ENCODE measurements at regions not wholly inside any gene's neighbourhood (a gene's known extent, or its start where the extent isn't known, plus 50 kb on each side); places are given as distances from the start of the nearest gene placed in this dataset.

DNA sequence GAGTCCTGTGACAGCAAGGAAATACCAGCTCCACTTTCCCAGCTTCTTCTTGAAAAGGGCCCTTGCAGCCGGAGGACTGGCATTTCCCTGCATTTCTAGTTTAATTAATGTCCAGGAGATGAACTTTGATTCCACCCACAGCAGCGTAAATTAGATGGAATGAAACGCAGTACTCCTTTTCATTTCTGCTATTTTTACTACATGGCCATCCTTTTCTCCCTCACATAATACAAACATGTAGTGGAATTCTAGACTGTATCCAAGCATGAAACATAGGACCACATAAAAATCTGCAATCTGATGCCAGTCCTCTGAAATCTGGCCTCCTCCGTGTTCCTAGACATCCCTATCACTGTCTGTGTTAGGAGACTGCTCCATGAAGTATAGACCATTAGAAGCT, 403.2 kb downstream of the NR2F2 start (continued):
- TF ChIP-seq, protein P1, sequence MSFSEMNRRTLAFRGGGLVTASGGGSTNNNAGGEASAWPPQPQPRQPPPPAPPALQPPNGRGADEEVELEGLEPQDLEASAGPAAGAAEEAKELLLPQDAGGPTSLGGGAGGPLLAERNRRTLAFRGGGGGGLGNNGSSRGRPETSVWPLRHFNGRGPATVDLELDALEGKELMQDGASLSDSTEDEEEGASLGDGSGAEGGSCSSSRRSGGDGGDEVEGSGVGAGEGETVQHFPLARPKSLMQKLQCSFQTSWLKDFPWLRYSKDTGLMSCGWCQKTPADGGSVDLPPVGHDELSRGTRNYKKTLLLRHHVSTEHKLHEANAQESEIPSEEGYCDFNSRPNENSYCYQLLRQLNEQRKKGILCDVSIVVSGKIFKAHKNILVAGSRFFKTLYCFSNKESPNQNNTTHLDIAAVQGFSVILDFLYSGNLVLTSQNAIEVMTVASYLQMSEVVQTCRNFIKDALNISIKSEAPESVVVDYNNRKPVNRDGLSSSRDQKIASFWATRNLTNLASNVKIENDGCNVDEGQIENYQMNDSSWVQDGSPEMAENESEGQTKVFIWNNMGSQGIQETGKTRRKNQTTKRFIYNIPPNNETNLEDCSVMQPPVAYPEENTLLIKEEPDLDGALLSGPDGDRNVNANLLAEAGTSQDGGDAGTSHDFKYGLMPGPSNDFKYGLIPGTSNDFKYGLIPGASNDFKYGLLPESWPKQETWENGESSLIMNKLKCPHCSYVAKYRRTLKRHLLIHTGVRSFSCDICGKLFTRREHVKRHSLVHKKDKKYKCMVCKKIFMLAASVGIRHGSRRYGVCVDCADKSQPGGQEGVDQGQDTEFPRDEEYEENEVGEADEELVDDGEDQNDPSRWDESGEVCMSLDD (tag by site-specific recombination; IDR thresholded peaks at IDR 0.05): no peak
- TF ChIP-seq, protein P2, sequence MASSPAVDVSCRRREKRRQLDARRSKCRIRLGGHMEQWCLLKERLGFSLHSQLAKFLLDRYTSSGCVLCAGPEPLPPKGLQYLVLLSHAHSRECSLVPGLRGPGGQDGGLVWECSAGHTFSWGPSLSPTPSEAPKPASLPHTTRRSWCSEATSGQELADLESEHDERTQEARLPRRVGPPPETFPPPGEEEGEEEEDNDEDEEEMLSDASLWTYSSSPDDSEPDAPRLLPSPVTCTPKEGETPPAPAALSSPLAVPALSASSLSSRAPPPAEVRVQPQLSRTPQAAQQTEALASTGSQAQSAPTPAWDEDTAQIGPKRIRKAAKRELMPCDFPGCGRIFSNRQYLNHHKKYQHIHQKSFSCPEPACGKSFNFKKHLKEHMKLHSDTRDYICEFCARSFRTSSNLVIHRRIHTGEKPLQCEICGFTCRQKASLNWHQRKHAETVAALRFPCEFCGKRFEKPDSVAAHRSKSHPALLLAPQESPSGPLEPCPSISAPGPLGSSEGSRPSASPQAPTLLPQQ (tag by site-specific recombination; IDR thresholded peaks at IDR 0.05): no peak
- TF ChIP-seq SALL2 (tag by site-specific recombination; IDR thresholded peaks at IDR 0.05; ENCODE audit: borderline replicate concordance) (no peak), KLF7 (tag by site-specific recombination; IDR thresholded peaks at IDR 0.05; ENCODE audit: borderline replicate concordance) (no peak), ZSCAN23 (tag by site-specific recombination; IDR thresholded peaks at IDR 0.05) (no peak), HOXA7 (CRISPR knock-in tag; IDR thresholded peaks at IDR 0.05; ENCODE audit: borderline replicate concordance) (no peak), ZNF404 (tag by site-specific recombination; IDR thresholded peaks at IDR 0.05) (no peak), EGR2 (tag by site-specific recombination; IDR thresholded peaks at IDR 0.05; ENCODE audit: low read depth) (no peak), TCF7L2 (IDR thresholded peaks at IDR 0.05; ENCODE audit: borderline replicate concordance, low read depth, low read length) (no peak)

DNA sequence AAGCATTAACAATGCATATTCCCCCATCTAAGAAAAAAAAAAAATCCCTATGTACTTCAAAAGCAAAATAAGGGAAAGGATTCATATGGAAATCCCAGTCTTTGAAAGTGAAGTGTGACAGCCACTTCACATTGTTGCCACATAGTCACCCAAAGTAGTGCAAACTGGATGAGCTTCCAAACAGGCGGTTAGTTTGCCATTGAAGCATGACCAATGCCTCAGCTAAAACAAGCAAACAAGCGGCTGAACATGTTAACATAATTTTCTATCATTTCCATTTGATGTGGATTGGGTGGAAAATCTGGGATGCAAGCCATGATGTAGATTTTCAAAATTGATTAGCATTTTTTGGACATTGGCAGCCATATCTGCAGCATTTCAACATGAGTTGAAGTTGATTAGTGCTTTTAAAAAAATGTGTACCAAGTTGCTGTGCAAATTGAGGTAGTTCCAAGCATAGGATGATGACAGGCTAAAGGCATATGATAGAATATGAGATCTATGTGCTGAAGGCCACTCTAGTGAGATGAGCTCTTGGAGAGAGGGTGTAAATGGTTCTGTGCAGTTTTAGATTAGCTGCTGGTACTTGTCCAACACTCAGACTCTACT, 405.2 kb downstream of the NR2F2 start:
- TF ChIP-seq KLF1 (tag by site-specific recombination; IDR thresholded peaks at IDR 0.05) (no peak), ZNF10 (tag by site-specific recombination; IDR thresholded peaks at IDR 0.05) (no peak), ZNF600 (tag by site-specific recombination; IDR thresholded peaks at IDR 0.05) (no peak), SP3 (tag by site-specific recombination; IDR thresholded peaks at IDR 0.05) (no peak), ZNF624 (tag by site-specific recombination; IDR thresholded peaks at IDR 0.05) (no peak), BCL11B (tag by site-specific recombination; IDR thresholded peaks at IDR 0.05; ENCODE audit: low read depth) (no peak), ZNF391 (tag by site-specific recombination; IDR thresholded peaks at IDR 0.05; ENCODE audit: borderline replicate concordance, low read depth) (no peak), ZNF174 (tag by site-specific recombination; IDR thresholded peaks at IDR 0.05) (no peak), ZNF791 (tag by site-specific recombination; IDR thresholded peaks at IDR 0.05) (no peak), ZNF175 (tag by site-specific recombination; IDR thresholded peaks at IDR 0.05) (no peak), ZNF2 (tag by site-specific recombination; IDR thresholded peaks at IDR 0.05) (no peak)
- TF ChIP-seq, protein P3, sequence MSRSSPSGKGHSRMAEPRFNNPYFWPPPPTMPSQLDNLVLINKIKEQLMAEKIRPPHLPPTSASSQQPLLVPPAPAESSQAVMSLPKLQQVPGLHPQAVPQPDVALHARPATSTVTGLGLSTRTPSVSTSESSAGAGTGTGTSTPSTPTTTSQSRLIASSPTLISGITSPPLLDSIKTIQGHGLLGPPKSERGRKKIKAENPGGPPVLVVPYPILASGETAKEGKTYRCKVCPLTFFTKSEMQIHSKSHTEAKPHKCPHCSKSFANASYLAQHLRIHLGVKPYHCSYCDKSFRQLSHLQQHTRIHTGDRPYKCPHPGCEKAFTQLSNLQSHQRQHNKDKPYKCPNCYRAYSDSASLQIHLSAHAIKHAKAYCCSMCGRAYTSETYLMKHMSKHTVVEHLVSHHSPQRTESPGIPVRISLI (tag by site-specific recombination; IDR thresholded peaks at IDR 0.05): no peak
- TF ChIP-seq, protein P4, sequence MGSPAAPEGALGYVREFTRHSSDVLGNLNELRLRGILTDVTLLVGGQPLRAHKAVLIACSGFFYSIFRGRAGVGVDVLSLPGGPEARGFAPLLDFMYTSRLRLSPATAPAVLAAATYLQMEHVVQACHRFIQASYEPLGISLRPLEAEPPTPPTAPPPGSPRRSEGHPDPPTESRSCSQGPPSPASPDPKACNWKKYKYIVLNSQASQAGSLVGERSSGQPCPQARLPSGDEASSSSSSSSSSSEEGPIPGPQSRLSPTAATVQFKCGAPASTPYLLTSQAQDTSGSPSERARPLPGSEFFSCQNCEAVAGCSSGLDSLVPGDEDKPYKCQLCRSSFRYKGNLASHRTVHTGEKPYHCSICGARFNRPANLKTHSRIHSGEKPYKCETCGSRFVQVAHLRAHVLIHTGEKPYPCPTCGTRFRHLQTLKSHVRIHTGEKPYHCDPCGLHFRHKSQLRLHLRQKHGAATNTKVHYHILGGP (tag by site-specific recombination; IDR thresholded peaks at IDR 0.05): no peak
- Histone ChIP-seq H3K4me1 (ENCODE audit: control insufficient read depth, insufficient read depth, low read length) (no peaks in the 10 kb centered on the region), H3K27ac (ENCODE audit: extremely low read depth, low read depth, low read length) (no peak overlapping the region), H3K4me3 (ENCODE audit: low read depth, low read length) (no peak overlapping the region), H3K36me3 (ENCODE audit: control insufficient read depth in 2 of 2, insufficient read depth in 1 of 2, low read length in 2 of 2) (no peaks in the 10 kb centered on the region), H3K9me3 (ENCODE audit: control insufficient read depth, insufficient read depth, low read depth, low read length) (no peaks in the 10 kb centered on the region)
- ChIA-PET CTCF (no interaction called here), POLR2A (no interaction called here)

Measured in HEK293 (cell line).